Gastroesophageal sphincter (tissue), 3 donors: ENCODE measurements at regions not wholly inside any gene's neighbourhood (a gene's known extent, or its start where the extent isn't known, plus 50 kb on each side); places are given as distances from the start of the nearest gene placed in this dataset.

ENCODE experiments used
- EP300 ChIP-seq: sonication (generic); formaldehyde crosslinking; IDR thresholded peaks from one replicate; pipeline ENCODE4 v1.6.1; 2017; ENCODE audit warnings: antibody characterized with exemption, mild to moderate bottlenecking
- POLR2A ChIP-seq, 2 donors: fragments of 450-650 bp; IDR thresholded peaks; one replicate each; pipeline ENCODE4 v1.6.1; 2017; ENCODE audit warnings: antibody characterized with exemption in 2 of 2, mild to moderate bottlenecking in 2 of 2, moderate library complexity in 1 of 2
- TF ChIP-seq, protein P1 (sequence below), 4 experiments: fragments of 200-600 bp in 2 of 4; fragments of 450-650 bp in 2 of 4; sonication (generic) in 1 of 4; IDR thresholded peaks; one replicate each; pipeline ENCODE4 v1.5.1; 2017 to 2019; ENCODE audit warnings: antibody characterized with exemption in 4 of 4, mild to moderate bottlenecking in 2 of 4, moderate library complexity in 2 of 4

DNA sequence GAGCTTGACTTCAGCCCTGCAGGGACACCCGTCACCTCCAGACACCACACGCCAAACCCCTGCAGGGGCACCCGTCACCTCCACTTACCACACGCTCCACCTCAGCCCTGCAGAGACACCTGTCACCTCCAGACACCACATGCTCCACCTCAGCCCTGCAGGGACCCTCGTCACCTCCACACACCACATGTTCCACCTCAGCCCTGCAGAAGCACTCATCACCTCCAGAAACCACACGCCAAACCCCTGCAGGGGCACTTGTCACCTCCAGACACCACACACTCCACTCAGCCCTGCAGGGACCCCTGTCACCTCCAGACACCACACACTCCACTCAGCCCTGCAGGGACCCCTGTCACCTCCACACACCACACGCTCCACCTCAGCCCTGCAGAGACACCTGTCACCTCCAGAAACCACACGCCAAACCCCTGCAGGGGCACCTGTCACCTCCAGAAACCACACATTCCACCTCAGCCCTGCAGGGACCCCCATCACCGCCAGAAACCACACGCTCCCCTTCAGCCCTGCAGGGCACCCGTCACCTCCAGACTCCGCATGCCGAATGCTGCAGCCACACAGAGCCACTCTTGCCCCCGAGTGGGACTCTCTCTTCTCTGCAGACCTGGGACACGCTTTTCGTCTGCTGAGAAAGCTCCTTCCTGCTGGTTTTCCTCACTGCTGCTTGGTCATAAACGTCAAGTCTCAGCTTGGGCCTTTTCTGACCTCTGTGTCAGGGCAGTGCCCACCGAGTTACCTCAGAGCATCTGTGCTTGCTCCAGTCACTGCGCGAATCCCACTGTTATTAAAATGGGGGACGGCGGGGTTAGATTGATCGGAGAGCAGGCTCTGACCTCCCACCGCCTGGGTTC, 77.5 kb upstream of the SALL3 start:
- TF ChIP-seq, protein P1, sequence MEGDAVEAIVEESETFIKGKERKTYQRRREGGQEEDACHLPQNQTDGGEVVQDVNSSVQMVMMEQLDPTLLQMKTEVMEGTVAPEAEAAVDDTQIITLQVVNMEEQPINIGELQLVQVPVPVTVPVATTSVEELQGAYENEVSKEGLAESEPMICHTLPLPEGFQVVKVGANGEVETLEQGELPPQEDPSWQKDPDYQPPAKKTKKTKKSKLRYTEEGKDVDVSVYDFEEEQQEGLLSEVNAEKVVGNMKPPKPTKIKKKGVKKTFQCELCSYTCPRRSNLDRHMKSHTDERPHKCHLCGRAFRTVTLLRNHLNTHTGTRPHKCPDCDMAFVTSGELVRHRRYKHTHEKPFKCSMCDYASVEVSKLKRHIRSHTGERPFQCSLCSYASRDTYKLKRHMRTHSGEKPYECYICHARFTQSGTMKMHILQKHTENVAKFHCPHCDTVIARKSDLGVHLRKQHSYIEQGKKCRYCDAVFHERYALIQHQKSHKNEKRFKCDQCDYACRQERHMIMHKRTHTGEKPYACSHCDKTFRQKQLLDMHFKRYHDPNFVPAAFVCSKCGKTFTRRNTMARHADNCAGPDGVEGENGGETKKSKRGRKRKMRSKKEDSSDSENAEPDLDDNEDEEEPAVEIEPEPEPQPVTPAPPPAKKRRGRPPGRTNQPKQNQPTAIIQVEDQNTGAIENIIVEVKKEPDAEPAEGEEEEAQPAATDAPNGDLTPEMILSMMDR (IDR thresholded peaks at IDR 0.05) = no peak
- no peak for TF ChIP-seq POLR2A (IDR thresholded peaks at IDR 0.05)
- TF ChIP-seq EP300 = no peak
